MV-4-11 (cell line): ENCODE measurements at regions not wholly inside any gene's neighbourhood (a gene's known extent, or its start where the extent isn't known, plus 50 kb on each side); places are given as distances from the start of the nearest gene placed in this dataset.
"Not testable (repeated sequence)": the region's sequence is repeated elsewhere in the genome, so short reads cannot be mapped to it uniquely, and the experiment has no call there.

Experiments used
- DNase-seq: peaks from one replicate; lab custom pipeline; 2025; lab: John Stamatoyannopoulos, UW

DNA sequence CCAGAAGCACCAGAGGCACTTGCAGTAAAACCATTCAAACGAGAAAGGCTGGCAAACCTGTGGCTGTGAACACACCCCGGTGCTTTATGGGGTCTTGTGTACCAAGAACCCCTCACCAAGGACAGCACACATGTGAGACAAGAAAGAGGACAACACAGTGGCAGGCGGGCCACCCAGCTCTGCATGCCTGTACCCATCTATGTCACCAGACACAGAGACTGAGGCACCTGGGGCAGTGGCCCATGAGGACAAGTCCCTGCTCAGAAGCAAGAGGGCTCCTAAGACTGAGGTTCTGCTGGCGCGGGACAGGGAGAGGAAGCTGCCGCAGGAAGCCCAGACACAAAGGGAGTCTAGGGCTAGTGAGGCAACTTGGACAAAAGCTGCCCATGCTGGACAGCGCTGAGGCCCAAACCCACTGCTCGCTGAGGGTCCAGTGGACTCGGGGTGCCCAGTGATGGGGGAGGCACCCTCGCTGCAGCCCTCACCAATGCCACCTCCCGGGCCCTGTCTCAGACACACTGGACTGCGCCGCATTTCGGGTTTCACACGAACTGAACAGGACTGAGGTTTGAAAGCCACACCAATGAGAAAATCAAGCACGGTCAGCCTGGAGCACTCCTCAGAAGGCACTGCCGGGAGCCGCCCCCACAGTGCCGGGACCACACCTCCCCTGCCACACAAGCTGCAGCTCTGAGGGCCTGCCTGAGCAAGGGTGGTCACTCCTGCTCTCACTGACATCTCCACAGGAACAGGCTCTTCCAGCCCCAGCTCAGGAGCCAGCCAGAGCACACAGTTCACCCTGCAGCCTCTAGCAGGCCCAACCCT lies 232.7 kb downstream of the TUBA3C start:
- no peak for DNase-seq

DNA sequence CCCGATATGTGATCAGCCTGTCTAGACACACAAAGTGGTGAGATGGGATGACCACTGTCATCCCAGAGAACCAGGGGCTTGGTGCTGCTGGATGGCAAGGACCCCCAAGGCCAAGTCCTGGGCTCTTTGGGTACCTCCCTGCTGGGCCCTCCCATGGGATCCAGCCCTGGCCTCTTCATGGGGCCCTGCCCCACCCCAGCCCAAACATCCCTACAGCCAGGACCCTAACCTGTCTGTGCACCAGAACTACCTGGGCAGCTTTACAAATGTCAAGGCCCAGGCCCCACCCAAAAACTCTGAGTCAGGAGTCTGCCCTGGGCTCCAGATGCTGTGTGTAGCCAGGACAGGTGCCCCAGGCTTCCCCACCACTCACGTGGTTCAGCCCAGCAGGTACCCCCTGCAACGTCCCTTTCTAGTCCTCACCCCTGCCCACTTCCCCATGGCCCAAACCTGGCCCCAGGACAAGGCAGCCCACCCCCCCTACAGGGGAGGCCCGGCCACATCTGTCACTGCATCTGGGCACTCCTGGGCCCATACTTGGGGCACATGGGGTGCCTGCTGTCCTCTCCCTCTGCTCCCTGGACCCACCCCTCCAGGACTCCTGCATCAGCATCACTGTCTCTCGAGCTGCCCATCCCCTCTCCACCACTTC lies 233.5 kb downstream of the TUBA3C start:
- DNase-seq = no peak

DNA sequence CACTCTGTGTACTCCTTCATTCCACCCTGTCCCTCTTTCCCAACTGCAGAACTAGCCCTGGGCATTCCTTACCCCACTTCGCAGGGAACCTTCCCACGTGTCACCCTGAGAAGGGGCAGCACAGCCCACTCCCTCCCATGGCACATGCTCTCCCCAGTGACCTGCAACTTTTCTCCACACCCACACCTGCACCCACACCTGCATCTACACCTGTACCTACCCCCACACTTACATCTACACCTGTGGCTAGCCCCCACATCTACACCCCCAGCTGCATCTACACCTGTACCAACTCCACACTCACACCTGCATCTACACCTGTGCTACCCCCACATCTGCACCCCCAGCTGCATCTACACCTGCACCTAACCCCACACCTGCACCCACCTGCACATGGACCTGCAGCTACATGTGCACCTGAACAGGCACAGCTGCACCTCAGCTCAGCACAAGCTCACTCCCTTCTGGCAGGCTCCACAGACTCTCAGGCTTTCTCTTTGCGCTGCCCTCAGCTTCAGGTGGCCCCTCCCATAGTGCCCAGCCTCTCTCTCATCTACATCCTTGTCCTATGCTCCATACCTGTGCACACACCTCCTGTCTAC lies 234.1 kb downstream of the TUBA3C start:
- DNase-seq = no peak

DNA sequence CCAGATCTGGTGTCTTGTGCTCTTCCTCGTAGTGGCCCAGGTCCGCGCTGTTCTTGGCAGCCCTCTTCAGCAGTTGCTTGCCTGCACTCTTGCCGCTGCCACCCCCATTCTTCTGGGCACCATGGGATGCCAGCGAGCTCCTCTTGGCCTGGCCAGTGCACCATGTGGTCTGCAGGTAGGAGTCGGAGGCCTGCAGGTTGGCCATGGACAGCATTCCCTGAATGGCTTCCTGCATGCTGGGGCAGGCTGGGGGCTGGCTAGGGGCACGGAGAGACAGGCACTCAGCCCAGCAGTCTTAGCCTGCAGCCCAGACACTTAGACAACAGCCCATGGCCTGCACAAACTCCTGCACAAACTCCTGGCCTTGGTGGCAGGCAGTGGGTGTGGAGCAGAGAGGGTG lies 234.9 kb downstream of the TUBA3C start:
- DNase-seq = no peak

DNA sequence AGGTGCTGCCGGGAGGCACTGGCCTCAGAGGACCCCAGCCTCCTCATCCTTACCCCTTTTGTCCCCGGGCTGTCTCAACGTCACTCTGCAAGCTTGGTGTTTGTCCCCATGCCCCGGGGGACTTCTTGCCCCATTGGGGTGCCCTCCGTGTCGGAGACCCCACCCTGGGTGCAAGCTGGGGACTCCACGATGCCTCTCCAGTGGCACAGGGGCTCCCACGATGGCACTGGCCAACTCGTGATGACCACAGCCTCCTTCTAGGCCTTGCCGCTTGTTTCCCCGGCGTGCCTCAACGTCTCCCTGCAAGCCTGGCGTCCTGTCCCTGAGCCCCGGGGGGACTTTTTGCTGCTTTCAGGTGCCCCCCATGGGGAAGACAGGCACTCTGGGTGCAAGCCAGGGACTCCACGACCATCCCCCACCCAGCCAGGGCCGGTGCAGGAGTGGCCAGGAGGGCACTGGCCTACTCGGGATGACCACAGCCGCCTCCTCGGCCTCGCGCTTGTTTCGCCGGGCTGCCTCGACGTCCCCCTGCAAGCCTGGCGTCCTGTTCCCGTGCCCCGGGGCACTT lies 237.0 kb downstream of the TUBA3C start:
- DNase-seq = no peak

DNA sequence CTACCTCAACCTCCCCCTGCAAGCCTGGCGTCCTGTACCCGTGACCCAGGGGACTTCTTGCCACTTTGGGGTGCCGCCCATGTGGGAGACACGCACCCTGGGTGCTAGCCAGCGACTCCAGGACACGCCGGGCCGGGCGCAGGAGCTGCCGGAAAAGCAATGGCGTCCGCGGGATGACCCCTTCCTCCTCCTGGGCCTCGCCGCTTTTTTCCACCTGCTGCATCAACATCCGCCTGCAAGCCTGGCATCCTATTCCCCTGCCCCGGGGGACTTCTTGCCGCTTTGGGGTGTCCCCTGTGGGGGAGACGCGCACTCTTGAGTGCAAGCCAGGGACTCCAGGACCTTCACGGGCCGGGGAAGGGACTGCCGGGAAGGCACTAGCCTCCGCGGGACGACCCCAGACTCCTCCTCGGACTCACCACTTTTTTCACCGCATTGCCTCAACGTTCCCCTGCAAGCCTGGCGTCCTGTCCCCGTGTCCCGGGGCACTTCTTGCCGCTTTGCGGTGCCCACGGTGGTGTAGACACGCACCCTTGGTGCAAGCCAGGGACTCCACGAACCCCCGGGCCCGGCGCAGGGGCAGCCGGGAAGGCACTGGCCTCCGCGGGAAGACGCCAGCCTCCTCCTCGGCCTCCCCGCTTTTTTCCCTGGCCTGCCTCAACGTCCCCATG lies 237.8 kb downstream of the TUBA3C start:
- no peak for DNase-seq

DNA sequence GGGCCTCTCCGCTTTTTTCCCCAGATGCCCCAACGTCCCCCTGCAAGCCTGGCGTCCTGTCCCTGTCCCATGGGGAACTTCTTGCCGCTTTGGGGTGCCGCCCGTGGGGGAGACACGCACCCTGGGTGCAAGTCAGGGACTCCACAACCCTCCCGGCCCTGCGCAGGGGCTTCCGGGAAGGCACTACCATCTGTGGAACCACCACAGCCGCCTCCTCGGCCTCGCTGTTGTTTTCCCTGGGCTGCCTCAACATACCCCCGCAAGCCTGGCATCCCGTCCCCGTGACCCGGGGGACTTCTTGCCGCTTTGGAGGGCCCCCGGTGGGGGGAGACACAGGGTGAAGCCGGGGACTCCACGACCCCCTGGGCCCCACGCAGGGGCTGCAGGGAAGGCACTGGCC lies 238.4 kb downstream of the TUBA3C start:
- no peak for DNase-seq

DNA sequence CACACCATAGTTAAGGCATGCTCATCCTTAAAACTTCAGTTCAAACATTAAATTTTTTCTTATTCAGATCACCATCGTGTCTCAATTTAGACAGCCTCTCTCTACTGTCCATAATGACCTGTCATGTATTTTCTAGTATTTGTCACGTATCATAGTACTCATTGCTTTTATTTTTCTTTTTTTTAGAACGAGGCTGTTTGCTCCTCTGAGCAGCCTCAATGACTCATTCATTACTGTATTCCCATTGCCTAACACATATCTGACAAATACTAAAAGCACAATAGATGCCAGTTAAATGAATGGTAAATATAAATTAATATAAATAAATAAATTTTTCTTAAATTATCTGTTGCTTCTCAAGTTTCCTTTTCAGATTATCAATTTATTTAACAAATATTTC lies 245.5 kb downstream of the TUBA3C start:
- DNase-seq = no peak

DNA sequence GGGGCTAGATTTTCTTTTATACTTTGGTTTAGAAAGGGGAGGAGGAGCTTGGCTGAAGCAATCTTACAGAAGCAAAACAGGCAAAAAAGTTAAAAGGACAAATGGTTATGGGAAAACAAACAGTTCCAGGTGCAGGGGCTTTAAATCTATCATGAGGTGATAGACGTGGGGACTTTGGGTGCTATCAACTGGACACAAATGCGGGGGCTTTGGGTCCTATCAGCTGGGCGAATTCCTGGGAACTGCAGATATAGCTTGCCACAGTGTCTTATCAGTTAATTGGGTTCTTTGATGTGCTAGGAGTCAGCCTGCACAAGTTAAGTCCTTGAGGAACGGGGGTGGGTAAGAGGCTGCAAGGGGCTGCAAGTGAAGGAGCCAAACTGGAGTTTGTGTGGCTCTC lies 260.6 kb downstream of the TUBA3C start:
- DNase-seq = no peak

DNA sequence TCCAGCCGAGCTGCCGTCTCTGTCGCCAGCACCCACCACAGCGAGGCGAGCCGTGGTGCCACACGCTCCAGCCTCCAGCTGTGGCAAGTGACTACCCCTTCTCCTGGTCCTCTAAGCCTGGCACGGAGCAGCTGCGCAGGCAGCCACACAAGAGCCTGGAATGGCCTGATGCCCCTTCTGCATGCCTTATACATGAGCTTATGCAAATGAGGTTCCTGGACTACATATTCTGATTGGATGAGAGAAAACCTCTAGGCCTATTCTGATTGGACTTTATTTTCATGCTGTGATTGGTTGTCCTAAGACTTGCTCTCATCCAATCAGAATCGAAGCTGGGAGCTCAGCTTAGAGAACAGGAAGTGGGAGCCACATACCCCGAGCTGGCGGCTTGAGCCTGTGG lies 276.5 kb downstream of the TUBA3C start:
- DNase-seq = not testable (repeated sequence)

DNA sequence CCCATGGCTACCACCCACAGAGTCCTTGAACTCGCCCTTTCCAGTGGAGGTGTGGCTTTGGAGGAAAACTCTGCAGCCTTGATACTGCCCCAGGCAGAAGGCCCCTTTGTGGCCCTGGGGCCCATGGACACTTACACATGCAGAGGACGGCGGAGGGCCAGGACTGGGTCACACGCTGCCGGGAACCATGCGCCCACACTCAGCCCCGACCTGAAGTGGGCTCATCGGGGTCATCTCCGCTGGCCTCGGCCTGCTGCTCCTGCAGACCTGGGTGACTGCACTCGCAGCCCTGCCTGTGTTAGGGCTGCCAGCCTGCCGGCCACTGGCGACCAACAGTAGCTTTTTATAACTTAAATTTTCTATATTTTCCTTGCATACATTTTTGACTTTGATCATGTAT lies 286.2 kb downstream of the TUBA3C start:
- DNase-seq = not testable (repeated sequence)

DNA sequence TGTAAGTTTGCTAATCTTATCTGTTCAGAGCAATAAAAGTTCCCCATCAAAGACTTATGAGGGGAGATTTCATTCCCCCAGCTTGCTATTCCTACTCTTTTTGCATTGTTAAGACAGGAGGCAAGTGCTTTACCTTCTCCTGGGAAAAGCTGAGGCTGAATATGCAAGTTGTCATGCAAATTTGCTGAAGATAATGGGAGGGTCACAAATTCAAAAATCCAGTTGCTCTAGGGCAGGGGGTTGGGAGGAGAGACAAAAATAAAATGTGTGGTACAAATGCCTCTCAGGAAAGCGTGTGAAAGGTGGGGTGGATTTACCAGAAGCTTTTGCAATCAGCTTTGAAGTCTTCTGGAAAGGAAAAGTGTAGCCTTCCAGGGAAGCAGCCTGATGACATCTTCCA lies 290.4 kb downstream of the TUBA3C start:
- not testable (repeated sequence) for DNase-seq

DNA sequence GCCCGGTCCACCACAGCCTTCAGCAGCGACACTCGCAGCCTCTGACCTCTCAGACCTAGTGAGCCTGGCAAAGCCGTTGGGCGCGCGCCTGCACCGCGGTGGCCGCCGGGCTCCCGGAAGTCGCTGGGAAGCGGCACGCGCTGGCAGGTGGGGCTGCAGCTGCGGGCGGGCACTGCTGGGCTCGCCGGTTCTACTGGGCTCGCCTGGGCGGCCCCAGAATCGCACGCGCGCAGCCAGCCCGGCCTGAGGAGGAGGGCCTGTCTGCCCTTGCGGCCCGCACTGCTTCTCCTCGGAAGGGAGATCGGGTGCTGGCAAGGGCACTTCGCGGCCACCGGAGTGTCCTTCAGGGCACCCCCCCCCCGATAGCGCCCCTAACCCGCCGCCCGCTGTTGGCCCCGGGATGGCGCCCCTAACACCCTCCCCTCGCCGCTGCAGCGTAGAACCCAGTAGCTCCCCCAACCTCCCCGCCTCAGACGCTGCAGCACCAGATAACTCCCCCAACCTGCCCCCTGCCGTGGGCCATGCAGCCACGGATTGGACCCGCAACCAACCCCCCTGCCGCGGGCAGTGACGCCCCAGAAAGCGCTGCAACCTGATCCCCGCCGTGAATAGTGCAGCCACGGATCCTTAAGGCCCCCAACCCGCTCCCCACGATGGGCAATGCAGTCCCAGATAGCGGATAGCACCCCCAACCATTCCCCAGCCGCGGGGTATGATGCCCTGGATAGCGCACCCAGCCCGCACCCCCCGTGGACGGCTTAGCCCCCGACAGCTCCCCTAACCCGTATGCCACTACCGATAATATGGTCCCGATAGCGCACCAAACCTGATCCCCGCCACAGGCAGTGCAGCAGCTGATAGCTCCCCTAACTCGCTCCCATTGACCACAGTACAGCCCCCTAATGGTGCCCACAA lies 306.5 kb downstream of the TUBA3C start:
- DNase-seq = not testable (repeated sequence)

DNA sequence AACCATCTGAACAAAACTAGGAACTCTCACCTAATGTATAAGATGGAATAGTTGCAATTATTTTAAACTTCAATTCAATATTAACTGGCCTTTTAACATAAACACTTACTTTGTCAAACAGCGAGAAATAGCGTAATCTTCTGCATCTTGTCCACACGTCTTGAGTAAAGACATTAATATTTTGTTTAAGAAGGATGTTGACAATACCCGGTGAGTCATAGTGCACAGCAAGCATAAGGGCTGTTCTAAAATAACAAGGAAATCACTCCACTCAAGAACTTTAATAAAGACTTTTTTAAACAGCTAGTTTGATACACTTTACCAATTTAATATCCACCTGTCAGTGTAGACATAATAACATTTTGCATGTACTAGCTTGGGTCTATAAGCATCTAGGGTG lies 311.1 kb downstream of the TUBA3C start:
- DNase-seq = not testable (repeated sequence)

DNA sequence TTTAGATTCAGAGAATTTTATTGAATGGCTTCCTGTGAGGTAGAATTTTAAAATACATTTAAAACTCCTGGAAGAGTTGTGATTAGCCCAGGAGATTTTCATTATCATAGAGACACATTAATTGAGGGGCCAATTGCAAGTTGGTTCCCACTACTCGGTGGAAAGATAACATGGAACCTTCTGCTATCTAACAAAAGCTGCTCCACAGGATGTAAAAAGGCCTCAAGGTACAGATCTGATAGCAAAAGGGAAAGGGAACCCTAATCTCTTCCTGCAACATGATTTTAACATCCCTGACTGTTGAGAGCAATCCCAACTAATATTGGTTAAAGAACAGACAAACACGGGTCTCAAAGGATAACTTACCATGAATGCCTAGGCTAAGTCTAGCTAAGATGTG lies 312.3 kb downstream of the TUBA3C start:
- not testable (repeated sequence) for DNase-seq

DNA sequence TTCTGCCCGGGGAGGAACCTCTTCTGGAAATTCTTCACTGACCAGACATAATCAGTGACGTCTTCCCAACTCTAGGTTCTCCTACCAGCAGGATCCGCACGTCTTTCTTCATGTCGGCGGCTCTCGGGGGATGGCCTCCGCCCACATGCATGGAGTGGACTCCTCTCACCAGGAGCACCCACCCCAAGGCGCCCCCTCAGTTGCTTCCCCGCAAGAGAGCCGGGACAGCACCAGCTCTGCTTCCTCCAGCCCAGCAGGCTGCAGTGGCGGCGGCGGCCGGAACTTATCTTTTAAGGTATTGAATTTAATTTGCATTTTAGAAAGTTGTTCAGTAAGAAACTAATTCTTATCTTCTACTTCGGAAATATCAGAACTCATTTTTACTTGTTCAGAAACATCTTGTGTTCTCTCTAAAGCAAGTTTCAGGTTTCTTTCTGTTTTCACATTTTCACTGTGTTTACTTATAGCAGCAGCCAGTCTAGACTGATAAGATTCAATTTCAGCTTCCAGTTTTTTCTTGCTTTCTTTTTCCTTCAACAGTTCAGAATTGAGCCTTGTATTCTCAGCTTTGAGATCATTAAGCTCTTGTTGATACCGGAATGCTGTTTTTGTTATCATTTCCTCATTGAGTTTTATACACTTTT lies 343.5 kb downstream of the TUBA3C start:
- not testable (repeated sequence) for DNase-seq

DNA sequence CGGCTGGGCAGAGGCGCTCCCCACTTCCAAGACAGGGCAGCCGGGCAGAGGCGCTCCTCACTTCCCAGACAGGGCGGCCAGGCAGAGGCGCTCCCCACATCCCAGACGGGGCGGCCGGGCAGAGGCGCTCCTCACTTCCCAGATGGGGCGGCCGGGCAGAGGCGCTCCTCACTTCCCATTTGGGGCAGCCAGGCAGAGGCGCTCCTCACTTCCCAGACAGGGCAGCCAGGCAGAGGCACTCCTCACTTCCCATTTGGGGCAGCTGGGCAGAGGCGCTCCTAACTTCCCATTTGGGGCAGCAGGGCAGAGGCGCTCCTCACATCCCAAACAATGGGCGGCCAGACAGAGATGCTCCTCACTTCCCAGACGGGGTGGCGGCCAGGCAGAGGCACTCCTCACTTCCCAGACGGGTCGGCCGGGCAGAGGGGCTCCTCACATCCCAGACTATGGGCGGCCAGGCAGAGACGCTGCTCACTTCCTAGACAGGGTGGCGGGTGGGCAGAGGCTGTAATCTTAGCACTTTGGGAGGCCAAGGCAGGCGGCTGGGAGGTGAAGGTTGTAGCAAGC lies 344.4 kb downstream of the TUBA3C start:
- DNase-seq = not testable (repeated sequence)

DNA sequence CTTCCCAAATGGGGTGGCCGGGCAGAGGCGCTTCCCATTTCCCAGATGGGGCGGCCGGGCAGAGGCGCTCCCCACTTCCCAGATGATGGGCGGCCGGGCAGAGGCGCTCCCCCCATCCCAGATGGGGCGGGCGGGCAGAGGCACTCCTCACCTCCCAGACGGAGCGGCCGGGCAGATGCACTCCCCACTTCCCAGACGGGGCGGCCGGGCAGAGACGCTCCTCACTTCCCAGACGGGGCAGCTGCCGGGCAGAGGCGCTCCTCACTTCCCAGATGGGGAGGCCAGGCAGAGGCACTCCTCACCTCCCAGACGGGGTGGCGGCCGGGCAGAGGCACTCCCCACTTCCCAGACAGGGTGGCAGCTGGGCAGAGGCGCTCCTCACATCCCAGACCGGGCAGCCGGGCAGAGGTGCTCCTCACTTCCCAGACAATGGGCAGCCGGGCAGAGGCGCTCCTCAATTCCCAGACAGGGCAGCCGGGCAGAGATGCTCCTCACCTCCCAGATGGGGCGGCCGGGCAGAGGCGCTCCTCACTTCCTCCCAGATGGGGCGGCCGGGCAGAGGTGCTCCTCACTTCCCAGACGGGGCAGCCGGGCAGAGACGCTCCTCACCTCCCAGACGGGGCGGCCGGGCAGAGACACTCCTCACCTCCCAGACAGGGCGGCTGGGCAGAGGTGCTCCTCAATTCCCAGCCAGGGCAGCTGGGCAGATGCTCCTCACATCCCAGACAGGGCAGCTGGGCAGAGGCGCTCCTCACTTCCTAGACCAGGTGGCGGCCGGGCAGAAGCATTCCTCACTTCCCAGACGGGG lies 345.0 kb downstream of the TUBA3C start:
- not testable (repeated sequence) for DNase-seq

DNA sequence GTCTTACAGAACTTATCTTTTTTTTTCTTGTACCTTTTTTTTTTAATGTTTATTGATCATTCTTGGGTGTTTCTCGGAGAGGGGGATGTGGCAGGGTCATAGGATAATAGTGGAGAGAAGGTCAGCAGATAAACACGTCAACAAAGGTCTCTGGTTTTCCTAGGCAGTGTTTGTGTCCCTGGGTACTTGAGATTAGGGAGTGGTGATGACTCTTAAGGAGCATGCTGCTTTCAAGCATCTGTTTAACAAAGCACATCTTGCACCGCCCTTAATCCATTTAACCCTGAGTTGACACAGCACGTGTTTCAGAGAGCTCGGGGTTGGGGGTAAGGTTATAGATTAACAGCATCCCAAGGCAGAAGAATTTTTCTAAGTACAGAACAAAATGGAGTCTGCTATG lies 345.9 kb downstream of the TUBA3C start:
- DNase-seq = not testable (repeated sequence)
